B cell (primary cell): ENCODE measurements at regions not wholly inside any gene's neighbourhood (a gene's known extent, or its start where the extent isn't known, plus 50 kb on each side); places are given as distances from the start of the nearest gene placed in this dataset.

ENCODE experiments used
- ATAC-seq: fragments of 200-7000 bp; cut with Tn5 transposase; one replicate; pipeline ENCODE4 v1.10.0; 2021; ENCODE audit warnings: low read depth, mild to moderate bottlenecking, moderate number of reproducible peaks, moderate library complexity
- CTCF ChIA-PET: fragments of 350-600 bp; sonication (Branson Sonifier 250); formaldehyde crosslinking; loops from one replicate; lab custom pipeline; 2021; ENCODE audit warnings: antibody characterized with exemption, inconsistent platforms; lab: Charles Lee
- POLR2A ChIA-PET: fragments of 350-600 bp; sonication (Branson Sonifier 250); formaldehyde crosslinking; loops from one replicate; lab custom pipeline; 2021; ENCODE audit warnings: antibody characterized with exemption; lab: Charles Lee
- DNase-seq: peaks from one replicate; pipeline ENCODE4 v3.0.0; 2013
- H2AFZ ChIP-seq: 2 replicates; pipeline ENCODE4 v1.6.1; 2012; ENCODE audit warnings: mild to moderate bottlenecking, low read depth, low read length; ENCODE audit not compliant: insufficient read depth, poor library complexity, severe bottlenecking
- H3K27ac ChIP-seq, 2 donors: 1 replicate in 1 of 2; 2 replicates in 1 of 2; pipeline ENCODE4 v1.5.1; 2012 to 2013; ENCODE audit warnings: low read length in 2 of 2, mild to moderate bottlenecking in 2 of 2, moderate library complexity in 1 of 2
- H3K27me3 ChIP-seq, 4 experiments: fragments of 200-600 bp in 1 of 4; sonication (generic) in 1 of 4; replicated peaks in 1 of 4; 1 replicate in 2 of 4; 2 replicates in 2 of 4; pipeline versions ENCODE4 v1.6.1 to v1.7.0; 2013 to 2016; ENCODE audit warnings: low read length in 3 of 4, mild to moderate bottlenecking in 2 of 4, mixed read lengths in 1 of 4, moderate library complexity in 1 of 4; ENCODE audit not compliant: insufficient read depth in 4 of 4, control insufficient read depth in 3 of 4; ENCODE audit errors: control extremely low read depth in 1 of 4
- H3K36me3 ChIP-seq, 2 experiments: replicated peaks in 1 of 2; 1 replicate in 1 of 2; 2 replicates in 1 of 2; pipeline versions ENCODE4 v1.6.1 to v1.7.1; 2013; ENCODE audit warnings: low read length in 1 of 2; ENCODE audit not compliant: insufficient read depth in 2 of 2, control insufficient read depth in 1 of 2; ENCODE audit errors: control extremely low read depth in 1 of 2, extremely low read depth in 1 of 2
- H3K4me1 ChIP-seq, 2 donors: fragments of 200-600 bp in 1 of 2; sonication (generic) in 1 of 2; 1 replicate in 1 of 2; 2 replicates in 1 of 2; pipeline versions ENCODE4 v1.5.1 to v1.6.1; 2013 to 2017; ENCODE audit warnings: low read length in 2 of 2; ENCODE audit not compliant: control insufficient read depth in 2 of 2, insufficient read depth in 2 of 2
- H3K4me2 ChIP-seq: replicated peaks from 2 replicates; pipeline ENCODE3; 2012; ENCODE audit warnings: mild to moderate bottlenecking, low read depth, low read length; ENCODE audit not compliant: poor library complexity, severe bottlenecking
- H3K4me3 ChIP-seq, 5 experiments: fragments of 200-600 bp in 1 of 5; sonication (generic) in 1 of 5; 1 replicate in 3 of 5; 2 replicates in 2 of 5; pipeline versions ENCODE4 v1.5.1 to v1.7.0; 2011 to 2016; ENCODE audit warnings: low read length in 4 of 5, mild to moderate bottlenecking in 4 of 5, low read depth in 2 of 5, control low read depth in 1 of 5, moderate library complexity in 1 of 5; ENCODE audit not compliant: insufficient read depth in 1 of 5; ENCODE audit errors: control extremely low read depth in 1 of 5, extremely low read depth in 1 of 5
- H3K79me2 ChIP-seq: fragments of 200-600 bp; sonication (generic); one replicate; pipeline ENCODE4 v1.6.0; 2016; ENCODE audit warnings: low read length; ENCODE audit not compliant: control insufficient read depth, insufficient read depth
- H3K9ac ChIP-seq: fragments of 200-600 bp; sonication (generic); 2 replicates; pipeline ENCODE4 v1.6.1; 2017; ENCODE audit warnings: mild to moderate bottlenecking, low read length, moderate library complexity
- H3K9me3 ChIP-seq, 3 donors: one replicate each; pipeline versions ENCODE4 v1.6.1 to v1.7.1; 2013; ENCODE audit warnings: low read length in 2 of 3; ENCODE audit not compliant: control insufficient read depth in 2 of 3, insufficient read depth in 1 of 3; ENCODE audit errors: control extremely low read depth in 1 of 3
- H4K20me1 ChIP-seq: 2 replicates; pipeline ENCODE4 v1.6.0; 2012; ENCODE audit warnings: mild to moderate bottlenecking, low read length; ENCODE audit not compliant: insufficient read depth, control insufficient read depth, poor library complexity, severe bottlenecking
- H3K27ac Mint-ChIP-seq: one replicate; pipeline ENCODE4 v1.8.0; 2021; ENCODE audit warnings: mixed read lengths
- H3K27me3 Mint-ChIP-seq: one replicate; pipeline ENCODE4 v1.8.0; 2021; ENCODE audit warnings: mixed read lengths
- H3K4me1 Mint-ChIP-seq: one replicate; pipeline ENCODE4 v1.8.0; 2021; ENCODE audit warnings: mixed read lengths
- H3K4me3 Mint-ChIP-seq: one replicate; pipeline ENCODE4 v1.8.0; 2021; ENCODE audit warnings: mixed read lengths
- H3K9me3 Mint-ChIP-seq: one replicate; pipeline ENCODE4 v1.8.0; 2022; ENCODE audit warnings: mixed read lengths; ENCODE audit not compliant: insufficient read depth
- EZH2 ChIP-seq: IDR thresholded peaks from 2 replicates; pipeline ENCODE4 v1.6.1; 2012; ENCODE audit warnings: borderline replicate concordance, low read depth, mild to moderate bottlenecking, moderate library complexity, low read length; ENCODE audit not compliant: insufficient read depth, poor library complexity, severe bottlenecking
- WGBS: methylation state at CpG from one replicate; pipeline ENCODE4 v1.1.5; 2013; ENCODE audit warnings: missing lambda C conversion rate; ENCODE audit not compliant: insufficient coverage; 5-methylcytosine and 5-hydroxymethylcytosine counted together
- intact Hi-C: fragments of 100-400 bp; cut with micrococcal nuclease; formaldehyde crosslinking; loops from one replicate; pipeline ENCODE4 v1.10.0; 2022
- TF ChIP-seq, protein P1 (sequence below): fragments of 200-600 bp; IDR thresholded peaks from one replicate; pipeline ENCODE4 v1.8.0; 2022; ENCODE audit warnings: antibody characterized with exemption, mild to moderate bottlenecking

DNA sequence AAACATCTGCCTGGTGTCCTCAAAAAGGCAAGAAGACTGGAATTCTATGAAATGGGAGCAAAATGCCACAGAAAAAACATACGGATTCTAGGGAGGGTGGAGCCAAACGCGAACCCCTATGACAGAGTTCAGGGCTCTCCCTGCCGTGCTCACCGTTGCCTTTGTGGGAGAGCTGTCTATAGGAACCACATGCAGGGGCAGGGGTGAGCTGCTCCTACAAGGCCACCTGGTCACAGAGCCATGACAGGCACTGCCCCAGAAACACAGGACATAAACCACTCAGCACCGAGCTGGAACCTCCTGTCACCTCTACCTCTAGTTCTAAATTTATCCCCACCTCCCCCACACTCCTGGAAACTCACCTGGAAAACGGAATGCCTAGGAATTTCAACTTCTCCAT is 155.1 kb upstream of the ZNF32 start:
- H3K27ac Mint-ChIP-seq = no peak overlapping the region
- Histone ChIP-seq H2AFZ (no peak overlapping the region), H3K4me1 (peaks cover 0 to 5% of the 10 kb centered on the region in 2 donors), H4K20me1 (no peaks in the 10 kb centered on the region), H3K9ac (no peak overlapping the region), H3K27me3 (no peaks in the 10 kb centered on the region), H3K36me3 (no peaks in the 10 kb centered on the region), H3K27ac (no peak overlapping the region), H3K9me3 (no peaks in the 10 kb centered on the region), H3K79me2 (no peaks in the 10 kb centered on the region), H3K4me2 (no peak overlapping the region), H3K4me3 (no peak overlapping the region)
- no peaks in the 10 kb centered on the region for H3K9me3 Mint-ChIP-seq
- no peak for DNase-seq
- no peak overlapping the region for H3K4me3 Mint-ChIP-seq
- H3K27me3 Mint-ChIP-seq = peaks cover 15% of the 10 kb centered on the region
- intact Hi-C loops = no loop called here
- ChIA-PET POLR2A (no interaction called here), CTCF (no interaction called here)
- ATAC-seq = no peak
- TF ChIP-seq EZH2 = no peak
- TF ChIP-seq, protein P1, sequence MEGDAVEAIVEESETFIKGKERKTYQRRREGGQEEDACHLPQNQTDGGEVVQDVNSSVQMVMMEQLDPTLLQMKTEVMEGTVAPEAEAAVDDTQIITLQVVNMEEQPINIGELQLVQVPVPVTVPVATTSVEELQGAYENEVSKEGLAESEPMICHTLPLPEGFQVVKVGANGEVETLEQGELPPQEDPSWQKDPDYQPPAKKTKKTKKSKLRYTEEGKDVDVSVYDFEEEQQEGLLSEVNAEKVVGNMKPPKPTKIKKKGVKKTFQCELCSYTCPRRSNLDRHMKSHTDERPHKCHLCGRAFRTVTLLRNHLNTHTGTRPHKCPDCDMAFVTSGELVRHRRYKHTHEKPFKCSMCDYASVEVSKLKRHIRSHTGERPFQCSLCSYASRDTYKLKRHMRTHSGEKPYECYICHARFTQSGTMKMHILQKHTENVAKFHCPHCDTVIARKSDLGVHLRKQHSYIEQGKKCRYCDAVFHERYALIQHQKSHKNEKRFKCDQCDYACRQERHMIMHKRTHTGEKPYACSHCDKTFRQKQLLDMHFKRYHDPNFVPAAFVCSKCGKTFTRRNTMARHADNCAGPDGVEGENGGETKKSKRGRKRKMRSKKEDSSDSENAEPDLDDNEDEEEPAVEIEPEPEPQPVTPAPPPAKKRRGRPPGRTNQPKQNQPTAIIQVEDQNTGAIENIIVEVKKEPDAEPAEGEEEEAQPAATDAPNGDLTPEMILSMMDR = no peak
- H3K4me1 Mint-ChIP-seq = no peaks in the 10 kb centered on the region
- WGBS = 75% methylated on average over 6 of the region's 7 CpGs

DNA sequence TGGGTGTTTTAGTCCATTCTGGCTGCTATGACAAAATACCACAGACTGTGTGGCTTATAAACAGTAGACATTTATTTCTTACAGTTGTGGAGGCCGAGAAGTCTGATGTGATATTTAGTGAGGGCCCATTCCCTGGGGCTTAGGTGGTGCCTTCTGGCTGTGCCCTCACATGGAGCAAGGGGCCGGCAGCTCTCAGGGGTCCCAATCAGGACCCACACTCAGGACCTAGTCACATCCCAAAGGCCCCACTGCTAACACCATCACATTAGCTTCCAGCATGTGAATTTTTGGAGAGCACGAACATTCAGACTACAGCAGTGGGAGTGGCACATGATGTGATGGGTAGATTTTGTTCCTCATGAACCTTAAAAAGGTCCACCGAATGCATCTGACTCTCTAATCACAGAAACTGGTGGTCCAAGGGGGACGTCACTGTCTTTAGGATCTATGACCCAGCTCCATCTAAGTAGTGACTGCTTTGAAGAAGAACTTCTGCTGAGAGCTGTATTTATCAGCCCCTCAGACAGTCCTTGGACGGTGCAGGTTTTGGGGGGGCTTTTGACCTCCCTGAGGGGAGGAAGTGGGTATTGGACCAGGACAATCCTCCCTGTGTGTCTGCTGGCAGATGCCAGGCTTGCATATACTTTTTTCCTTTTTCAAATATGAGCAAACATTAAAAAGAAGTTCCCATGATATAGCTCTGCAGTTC is 154.5 kb upstream of the ZNF32 start:
- Histone ChIP-seq H3K79me2 (no peaks in the 10 kb centered on the region), H3K9me3 (no peaks in the 10 kb centered on the region), H3K27me3 (no peaks in the 10 kb centered on the region), H3K4me3 (no peak overlapping the region), H3K36me3 (no peaks in the 10 kb centered on the region), H3K27ac (no peak overlapping the region), H3K4me1 (peaks cover 0 to 4% of the 10 kb centered on the region in 2 donors), H3K9ac (no peak overlapping the region), H3K4me2 (no peak overlapping the region), H4K20me1 (no peaks in the 10 kb centered on the region), H2AFZ (no peak overlapping the region)
- no peak overlapping the region for H3K27ac Mint-ChIP-seq
- H3K4me1 Mint-ChIP-seq = no peaks in the 10 kb centered on the region
- DNase-seq (no peak), ATAC-seq (no peak)
- intact Hi-C loops = no loop called here
- H3K27me3 Mint-ChIP-seq = peaks cover 17% of the 10 kb centered on the region
- ChIA-PET CTCF (no interaction called here), POLR2A (no interaction called here)
- H3K9me3 Mint-ChIP-seq = no peaks in the 10 kb centered on the region
- TF ChIP-seq, protein P1 = no peak
- no peak for TF ChIP-seq EZH2
- H3K4me3 Mint-ChIP-seq = no peak overlapping the region
- no CpG with 5 or more reads among the region's 6 CpGs for WGBS
